ENCODE measurements at regions not wholly inside any gene's neighbourhood (a gene's known extent, or its start where the extent isn't known, plus 50 kb on each side); places are given as distances from the start of the nearest gene placed in this dataset.

- TF ChIP-seq ZNF263 (CRISPR knock-in tag; IDR thresholded peaks at IDR 0.05): no peak
- TF ChIP-seq IKZF1 (IDR thresholded peaks at IDR 0.05): no peak
- no peak for TF ChIP-seq POLR2A (IDR thresholded peaks at IDR 0.05; ENCODE audit: insufficient read depth in 1 of 2, low read depth in 2 of 2, low read length in 2 of 2)
- TF ChIP-seq TOPORS (CRISPR knock-in tag; IDR thresholded peaks at IDR 0.05): no peak
- TF ChIP-seq HOXA3 (CRISPR knock-in tag; IDR thresholded peaks at IDR 0.05): no peak
- TF ChIP-seq RFX5 (IDR thresholded peaks at IDR 0.05; ENCODE audit: low read depth, low read length): no peak
- TF ChIP-seq HOXD1 (CRISPR knock-in tag; IDR thresholded peaks at IDR 0.05): no peak
- no peak for TF ChIP-seq GPBP1L1 (CRISPR knock-in tag; IDR thresholded peaks at IDR 0.05)
- no peak for TF ChIP-seq ZNF672 (CRISPR knock-in tag; IDR thresholded peaks at IDR 0.05)
- no peak for TF ChIP-seq POLR2AphosphoS5 (IDR thresholded peaks at IDR 0.05; ENCODE audit: low read depth, low read length)
Observed at GRCh38 chr9:30661925-30662324, 1722.5 kb upstream of the ACO1 start.
